Ascending aorta (tissue), 2 donors: ENCODE measurements at regions not wholly inside any gene's neighbourhood (a gene's known extent, or its start where the extent isn't known, plus 50 kb on each side); places are given as distances from the start of the nearest gene placed in this dataset.
A peak's percentile ranks its signal among the peaks of the same experiment; 100 is the strongest.

Experiments used
- DNase-seq, 2 donors: peaks; one replicate each; pipeline ENCODE4 v3.0.0-alpha.2; 2019; ENCODE audit warnings: low spot score in 2 of 2
- H3K27ac ChIP-seq, 2 donors: fragments of 200-600 bp; sonication (generic); one replicate each; pipeline ENCODE4 v1.5.1; 2016 to 2017; ENCODE audit warnings: mild to moderate bottlenecking in 1 of 2
- H3K27me3 ChIP-seq: fragments of 200-600 bp; sonication (generic); one replicate; pipeline ENCODE4 v1.5.1; 2017
- H3K36me3 ChIP-seq, 2 donors: fragments of 200-600 bp; sonication (generic); one replicate each; pipeline ENCODE4 v1.5.1; 2016
- H3K4me1 ChIP-seq, 2 donors: fragments of 200-600 bp; sonication (generic); one replicate each; pipeline ENCODE4 v1.5.1; 2016 to 2017; ENCODE audit warnings: mild to moderate bottlenecking in 1 of 2
- H3K4me3 ChIP-seq, 2 donors: fragments of 200-600 bp; sonication (generic); one replicate each; pipeline ENCODE4 v1.5.1; 2016 to 2017; ENCODE audit warnings: mild to moderate bottlenecking in 1 of 2
- H3K9me3 ChIP-seq, 2 donors: fragments of 200-600 bp; sonication (generic); one replicate each; pipeline ENCODE4 v1.5.1; 2016
- CTCF ChIP-seq, 3 experiments: fragments of 200-600 bp in 2 of 3; fragments of 450-650 bp in 1 of 3; sonication (generic) in 2 of 3; IDR thresholded peaks; one replicate each; pipeline ENCODE4 v1.5.1; 2016 to 2019; ENCODE audit warnings: antibody characterized with exemption in 3 of 3, mild to moderate bottlenecking in 1 of 3, moderate library complexity in 1 of 3
- intact Hi-C: fragments of 100-400 bp; cut with DNase I; formaldehyde crosslinking; loops from one replicate; pipeline ENCODE4 v1.15.1; 2023

- DNase-seq, result no peak
- Histone ChIP-seq H3K9me3 (no peaks in the 10 kb centered on the region), H3K36me3 (no peaks in the 10 kb centered on the region), H3K27me3 (no peaks in the 10 kb centered on the region), H3K27ac (no peak overlapping the region), H3K4me1 (no peaks in the 10 kb centered on the region), H3K4me3 (no peak overlapping the region)
- no peak for TF ChIP-seq CTCF (IDR thresholded peaks at IDR 0.05)
- intact Hi-C loops, result no loop called here
These were observed 59.3 kb upstream of the WDFY2 start for GRCh38 chr13:51524829-51525566.

GRCh38 chr13:51525567-51526167, 58.6 kb upstream of the WDFY2 start:
- peaks cover 0 to 1% of the 10 kb centered on the region in 2 donors for H3K9me3 ChIP-seq
- TF ChIP-seq CTCF (IDR thresholded peaks at IDR 0.05), result no peak
- no peak overlapping the region for H3K4me3 ChIP-seq
- H3K4me1 ChIP-seq, result no peaks in the 10 kb centered on the region
- H3K36me3 ChIP-seq, result no peaks in the 10 kb centered on the region
- no peak overlapping the region for H3K27ac ChIP-seq
- H3K27me3 ChIP-seq, result no peaks in the 10 kb centered on the region
- intact Hi-C loops, result no loop called here
- DNase-seq, result no peak

GRCh38 chr13:51526202-51526601, 58.1 kb upstream of the WDFY2 start:
- no peaks in the 10 kb centered on the region for H3K36me3 ChIP-seq
- no peak overlapping the region for H3K27ac ChIP-seq
- no peaks in the 10 kb centered on the region for H3K4me1 ChIP-seq
- intact Hi-C loops, result no loop called here
- H3K27me3 ChIP-seq, result no peaks in the 10 kb centered on the region
- DNase-seq, result no peak
- no peak overlapping the region for H3K4me3 ChIP-seq
- peaks cover 0 to 4% of the 10 kb centered on the region in 2 donors for H3K9me3 ChIP-seq
- TF ChIP-seq CTCF (IDR thresholded peaks at IDR 0.05), result no peak

GRCh38 chr13:51532736-51533197, 51.5 kb upstream of the WDFY2 start:
- TF ChIP-seq CTCF (IDR thresholded peaks at IDR 0.05), result no peak
- no peak for DNase-seq

GRCh38 chr13:51534041-51534817, 50.0 kb upstream of the WDFY2 start:
- Histone ChIP-seq H3K9me3 (peaks cover 0 to 4% of the 10 kb centered on the region in 2 donors), H3K27ac (no peak overlapping the region), H3K4me1 (no peaks in the 10 kb centered on the region), H3K4me3 (no peak overlapping the region), H3K27me3 (no peaks in the 10 kb centered on the region), H3K36me3 (no peaks in the 10 kb centered on the region)
- DNase-seq, result peak in 1 of 2 donors; percentile 69
- TF ChIP-seq CTCF (IDR thresholded peaks at IDR 0.05), result no peak
- intact Hi-C loops, result no loop called here

More at GRCh38 chr13:51532736-51533197, 51.5 kb upstream of the WDFY2 start:
- H3K4me3 ChIP-seq, result no peak overlapping the region
- no peak overlapping the region for H3K27ac ChIP-seq
- no peaks in the 10 kb centered on the region for H3K36me3 ChIP-seq
- H3K4me1 ChIP-seq, result no peaks in the 10 kb centered on the region
- intact Hi-C loops, result no loop called here
- H3K9me3 ChIP-seq, result peaks cover 0 to 4% of the 10 kb centered on the region in 2 donors
- H3K27me3 ChIP-seq, result no peaks in the 10 kb centered on the region
